ENCODE measurements at regions not wholly inside any gene's neighbourhood (a gene's known extent, or its start where the extent isn't known, plus 50 kb on each side); places are given as distances from the start of the nearest gene placed in this dataset.
A peak's percentile ranks its signal among the peaks of the same experiment; 100 is the strongest.

DNA sequence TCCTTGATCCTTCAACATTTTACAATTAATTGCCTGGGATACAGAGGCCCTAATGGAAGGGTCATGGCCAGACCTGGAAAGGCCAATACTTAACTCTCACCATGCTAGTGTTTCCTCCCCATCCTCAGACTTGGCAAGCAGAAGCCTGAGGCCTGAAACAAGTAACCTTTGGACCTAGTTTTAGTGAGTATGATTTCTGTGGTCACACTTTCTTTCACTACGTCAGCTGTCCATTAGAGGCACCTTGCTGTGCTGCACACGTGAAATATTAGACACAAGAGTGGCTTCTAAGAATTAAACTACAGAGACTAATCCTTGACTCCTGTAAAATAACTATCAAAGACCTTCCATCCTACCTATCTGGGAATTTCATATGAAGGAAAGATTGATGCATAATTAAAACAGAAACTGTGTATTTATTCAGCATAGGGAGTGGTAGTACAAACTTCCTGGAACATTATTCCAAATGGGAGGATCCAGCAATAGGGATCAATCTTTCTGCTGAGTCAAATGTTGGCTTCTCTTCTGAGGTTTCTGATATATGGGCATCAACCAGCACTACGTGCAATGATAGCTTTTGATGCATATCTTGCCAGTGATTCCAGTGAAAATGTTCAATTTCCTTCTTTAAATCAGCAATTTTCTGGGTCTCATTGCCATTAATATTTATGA, 249.7 kb downstream of the IKZF2 start:
- no peaks in the 10 kb centered on the region for H3K36me3 ChIP-seq
- TF ChIP-seq EZH2phosphoT487 (IDR thresholded peaks at IDR 0.05) (no peak), EZH2 (IDR thresholded peaks at IDR 0.05) (no peak)
- TF ChIP-seq, protein P1, sequence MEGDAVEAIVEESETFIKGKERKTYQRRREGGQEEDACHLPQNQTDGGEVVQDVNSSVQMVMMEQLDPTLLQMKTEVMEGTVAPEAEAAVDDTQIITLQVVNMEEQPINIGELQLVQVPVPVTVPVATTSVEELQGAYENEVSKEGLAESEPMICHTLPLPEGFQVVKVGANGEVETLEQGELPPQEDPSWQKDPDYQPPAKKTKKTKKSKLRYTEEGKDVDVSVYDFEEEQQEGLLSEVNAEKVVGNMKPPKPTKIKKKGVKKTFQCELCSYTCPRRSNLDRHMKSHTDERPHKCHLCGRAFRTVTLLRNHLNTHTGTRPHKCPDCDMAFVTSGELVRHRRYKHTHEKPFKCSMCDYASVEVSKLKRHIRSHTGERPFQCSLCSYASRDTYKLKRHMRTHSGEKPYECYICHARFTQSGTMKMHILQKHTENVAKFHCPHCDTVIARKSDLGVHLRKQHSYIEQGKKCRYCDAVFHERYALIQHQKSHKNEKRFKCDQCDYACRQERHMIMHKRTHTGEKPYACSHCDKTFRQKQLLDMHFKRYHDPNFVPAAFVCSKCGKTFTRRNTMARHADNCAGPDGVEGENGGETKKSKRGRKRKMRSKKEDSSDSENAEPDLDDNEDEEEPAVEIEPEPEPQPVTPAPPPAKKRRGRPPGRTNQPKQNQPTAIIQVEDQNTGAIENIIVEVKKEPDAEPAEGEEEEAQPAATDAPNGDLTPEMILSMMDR (IDR thresholded peaks at IDR 0.05), result no peak
- H2AFZ ChIP-seq (replicated peaks), result peak overlapping the region; percentile 55
- no peaks in the 10 kb centered on the region for H4K20me1 ChIP-seq (ENCODE audit: low read depth)
- H3K79me2 ChIP-seq (ENCODE audit: low read depth), result no peaks in the 10 kb centered on the region
- no peak overlapping the region for H3K4me3 ChIP-seq
- peaks cover 18% of the 10 kb centered on the region for H3F3A ChIP-seq (ENCODE audit: low read depth)
- Mint-ChIP-seq H3K36me3 (no peaks in the 10 kb centered on the region), H3K4me3 (no peak overlapping the region), H3K4me1 (peaks cover 16% of the 10 kb centered on the region), H3K27me3 (ENCODE audit: insufficient read depth, low read depth) (peaks cover 5% of the 10 kb centered on the region), H3K9me3 (no peaks in the 10 kb centered on the region), H3K27ac (no peak overlapping the region)
- H3K27me3 ChIP-seq, result no peaks in the 10 kb centered on the region
- no peak overlapping the region for H3K27ac ChIP-seq
- no peak overlapping the region for H3K4me2 ChIP-seq
- peaks cover 16% of the 10 kb centered on the region for H3K4me1 ChIP-seq
- no peak overlapping the region for H3K9ac ChIP-seq
- no peak for DNase-seq (ENCODE audit: low spot score)
- H3K9me3 ChIP-seq (ENCODE audit: low read depth), result no peaks in the 10 kb centered on the region

DNA sequence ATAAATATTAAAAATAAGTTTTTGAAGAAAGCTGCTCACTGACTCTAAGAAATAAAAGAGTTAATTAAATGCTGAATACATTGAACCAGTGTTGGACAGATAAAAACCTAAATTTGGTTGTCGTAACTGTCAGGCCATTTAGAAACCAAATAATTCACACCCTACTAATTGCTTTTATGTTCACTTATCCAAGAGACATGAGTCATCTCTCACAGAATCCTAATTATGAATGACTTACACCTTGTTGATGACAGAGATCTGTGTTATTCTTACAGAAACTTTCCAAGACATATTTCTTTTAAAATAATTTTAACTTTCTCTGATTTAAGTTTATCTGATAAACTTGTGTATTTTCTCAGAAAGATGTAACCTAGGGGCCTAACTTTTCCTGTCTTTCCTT, 250.7 kb downstream of the IKZF2 start:
- no peaks in the 10 kb centered on the region for H3K9me3 Mint-ChIP-seq
- H3K9ac ChIP-seq, result no peak overlapping the region
- no peak overlapping the region for H3K4me3 Mint-ChIP-seq
- DNase-seq (ENCODE audit: low spot score), result no peak
- no peaks in the 10 kb centered on the region for H3K9me3 ChIP-seq (ENCODE audit: low read depth)
- H3K36me3 ChIP-seq, result no peaks in the 10 kb centered on the region
- no peak overlapping the region for H3K4me2 ChIP-seq
- peak overlapping the region; percentile 55 for H2AFZ ChIP-seq (replicated peaks)
- peaks cover 11% of the 10 kb centered on the region for H3K4me1 Mint-ChIP-seq
- H3K36me3 Mint-ChIP-seq, result no peaks in the 10 kb centered on the region
- no peaks in the 10 kb centered on the region for H3K27me3 ChIP-seq
- peaks cover 5% of the 10 kb centered on the region for H3K27me3 Mint-ChIP-seq (ENCODE audit: insufficient read depth, low read depth)
- no peak overlapping the region for H3K4me3 ChIP-seq
- H3F3A ChIP-seq (ENCODE audit: low read depth), result peaks cover 8% of the 10 kb centered on the region
- H3K79me2 ChIP-seq (ENCODE audit: low read depth), result no peaks in the 10 kb centered on the region
- no peak overlapping the region for H3K27ac ChIP-seq
- no peaks in the 10 kb centered on the region for H4K20me1 ChIP-seq (ENCODE audit: low read depth)
- H3K27ac Mint-ChIP-seq, result no peak overlapping the region
- TF ChIP-seq EZH2 (IDR thresholded peaks at IDR 0.05), result no peak
- TF ChIP-seq, protein P1 (IDR thresholded peaks at IDR 0.05), result no peak
- peaks cover 6% of the 10 kb centered on the region for H3K4me1 ChIP-seq

DNA sequence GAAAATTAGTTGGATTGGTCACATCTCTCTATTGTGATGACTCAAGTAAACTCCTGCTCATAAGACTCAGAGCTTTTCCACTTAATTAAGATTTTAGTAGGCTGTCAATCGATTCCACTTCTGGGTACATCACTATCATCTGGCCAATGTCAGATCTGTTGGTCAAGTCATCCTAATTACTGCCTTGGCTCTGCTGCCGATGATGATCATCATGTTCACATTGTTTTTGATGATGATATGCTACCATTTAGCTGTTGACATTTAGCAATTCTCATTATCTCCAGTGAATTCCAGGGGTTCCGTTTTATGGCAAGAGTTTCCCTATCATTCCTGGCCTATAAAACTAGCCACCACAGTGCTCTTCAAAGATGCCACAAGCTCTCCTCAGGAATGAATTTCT, 253.4 kb downstream of the IKZF2 start:
- no peaks in the 10 kb centered on the region for H3K9me3 Mint-ChIP-seq
- Histone ChIP-seq H3K27me3 (no peaks in the 10 kb centered on the region), H3K79me2 (ENCODE audit: low read depth) (no peaks in the 10 kb centered on the region), H3K4me1 (peaks cover 12% of the 10 kb centered on the region), H3K9me3 (ENCODE audit: low read depth) (no peaks in the 10 kb centered on the region), H2AFZ (replicated peaks) (no peak overlapping the region), H3F3A (ENCODE audit: low read depth) (peaks cover 10% of the 10 kb centered on the region), H3K4me2 (no peak overlapping the region), H3K9ac (no peak overlapping the region), H3K4me3 (no peak overlapping the region), H3K36me3 (no peaks in the 10 kb centered on the region), H4K20me1 (ENCODE audit: low read depth) (no peaks in the 10 kb centered on the region), H3K27ac (no peak overlapping the region)
- H3K4me1 Mint-ChIP-seq, result peaks cover 25% of the 10 kb centered on the region
- no peak overlapping the region for H3K27ac Mint-ChIP-seq
- DNase-seq (ENCODE audit: low spot score), result no peak
- H3K27me3 Mint-ChIP-seq (ENCODE audit: insufficient read depth, low read depth), result peaks cover 7% of the 10 kb centered on the region
- TF ChIP-seq EZH2phosphoT487 (IDR thresholded peaks at IDR 0.05), result no peak
- no peaks in the 10 kb centered on the region for H3K36me3 Mint-ChIP-seq
- no peak overlapping the region for H3K4me3 Mint-ChIP-seq

DNA sequence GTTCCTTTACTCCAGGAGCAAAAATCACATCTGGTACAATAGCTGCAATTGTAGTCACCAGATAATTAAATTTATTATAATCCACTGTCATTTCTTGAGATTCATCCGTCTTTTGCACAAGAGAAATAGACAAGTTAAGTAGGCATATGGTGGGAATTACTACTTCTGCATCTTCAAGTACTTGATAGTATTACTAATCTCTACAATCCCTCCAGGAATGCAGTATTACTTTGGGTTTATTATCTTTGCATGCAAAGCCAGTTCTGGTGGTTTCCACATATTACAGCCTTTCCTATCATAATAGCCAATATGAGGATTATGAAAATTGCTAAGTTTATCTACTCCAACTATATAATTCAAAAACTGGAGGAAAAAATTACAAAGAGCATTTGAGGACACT, 254.1 kb downstream of the IKZF2 start:
- no peak overlapping the region for H3K9ac ChIP-seq
- H3K27ac Mint-ChIP-seq, result no peak overlapping the region
- H3K27me3 ChIP-seq, result no peaks in the 10 kb centered on the region
- no peak overlapping the region for H2AFZ ChIP-seq (replicated peaks)
- no peaks in the 10 kb centered on the region for H3K36me3 Mint-ChIP-seq
- no peak overlapping the region for H3K4me2 ChIP-seq
- H3K9me3 Mint-ChIP-seq, result no peaks in the 10 kb centered on the region
- no peak overlapping the region for H3K27ac ChIP-seq
- TF ChIP-seq EZH2 (IDR thresholded peaks at IDR 0.05) (no peak), EZH2phosphoT487 (IDR thresholded peaks at IDR 0.05) (no peak)
- TF ChIP-seq, protein P1 (IDR thresholded peaks at IDR 0.05), result no peak
- no peaks in the 10 kb centered on the region for H3K36me3 ChIP-seq
- H3K9me3 ChIP-seq (ENCODE audit: low read depth), result no peaks in the 10 kb centered on the region
- peaks cover 19% of the 10 kb centered on the region for H3K4me1 ChIP-seq
- no peaks in the 10 kb centered on the region for H3K79me2 ChIP-seq (ENCODE audit: low read depth)
- no peaks in the 10 kb centered on the region for H4K20me1 ChIP-seq (ENCODE audit: low read depth)
- DNase-seq (ENCODE audit: low spot score), result no peak
- H3K4me3 ChIP-seq, result no peak overlapping the region
- peaks cover 18% of the 10 kb centered on the region for H3F3A ChIP-seq (ENCODE audit: low read depth)
- H3K4me1 Mint-ChIP-seq, result peaks cover 31% of the 10 kb centered on the region
- H3K27me3 Mint-ChIP-seq (ENCODE audit: insufficient read depth, low read depth), result peaks cover 7% of the 10 kb centered on the region
- no peak overlapping the region for H3K4me3 Mint-ChIP-seq
